NCI-H2171 (cell line): ENCODE measurements at regions not wholly inside any gene's neighbourhood (a gene's known extent, or its start where the extent isn't known, plus 50 kb on each side); places are given as distances from the start of the nearest gene placed in this dataset.
"Not testable (repeated sequence)": the region's sequence is repeated elsewhere in the genome, so short reads cannot be mapped to it uniquely, and the experiment has no call there.

Experiments used
- DNase-seq: peaks from one replicate; lab custom pipeline; 2025; lab: John Stamatoyannopoulos, UW

GRCh38 chr11:71127806-71128205 is 124.6 kb downstream of the SHANK2 start:
- DNase-seq = no peak

- DNase-seq = not testable (repeated sequence)
Observed at GRCh38 chr11:71126401-71126800, 126.0 kb downstream of the SHANK2 start.

GRCh38 chr11:71125150-71125549 is 127.2 kb downstream of the SHANK2 start:
- DNase-seq = no peak

- DNase-seq = no peak
Observed at GRCh38 chr11:71124127-71124526, 128.2 kb downstream of the SHANK2 start.

- no peak for DNase-seq
Observed at GRCh38 chr11:71120471-71120896, 131.9 kb downstream of the SHANK2 start.

- no peak for DNase-seq
Observed at GRCh38 chr11:71119656-71120269, 132.6 kb downstream of the SHANK2 start.

- no peak for DNase-seq
Observed at GRCh38 chr11:71118671-71119250, 133.6 kb downstream of the SHANK2 start.

- DNase-seq = no peak
Observed at GRCh38 chr11:71117311-71117710, 135.1 kb downstream of the SHANK2 start.

GRCh38 chr11:71116693-71117040 is 135.7 kb downstream of the SHANK2 start:
- DNase-seq = no peak

- DNase-seq = no peak
Observed at GRCh38 chr11:71115770-71116692, 136.3 kb downstream of the SHANK2 start.

GRCh38 chr11:71114124-71114851 is 138.1 kb downstream of the SHANK2 start:
- DNase-seq = no peak

- DNase-seq = no peak
Observed at GRCh38 chr11:71112990-71113389, 139.4 kb downstream of the SHANK2 start.

GRCh38 chr11:71112454-71112853 is 139.9 kb downstream of the SHANK2 start:
- no peak for DNase-seq

- DNase-seq = no peak
Observed at GRCh38 chr11:71109586-71109985, 142.8 kb downstream of the SHANK2 start.

GRCh38 chr11:71109186-71109585 is 143.2 kb downstream of the SHANK2 start:
- DNase-seq = no peak

GRCh38 chr11:71108013-71108865 is 144.1 kb downstream of the SHANK2 start:
- DNase-seq = no peak

GRCh38 chr11:71106671-71107070 is 145.7 kb downstream of the SHANK2 start:
- no peak for DNase-seq

- DNase-seq = no peak
Observed at GRCh38 chr11:71103266-71103665, 149.1 kb downstream of the SHANK2 start.

GRCh38 chr11:71102251-71102995 is 150.0 kb downstream of the SHANK2 start:
- DNase-seq = peak; percentile 35

GRCh38 chr11:71101606-71102005 is 150.8 kb downstream of the SHANK2 start:
- DNase-seq = no peak

GRCh38 chr11:71101046-71101445 is 151.3 kb downstream of the SHANK2 start:
- DNase-seq = no peak
